ENCODE measurements at regions not wholly inside any gene's neighbourhood (a gene's known extent, or its start where the extent isn't known, plus 50 kb on each side); places are given as distances from the start of the nearest gene placed in this dataset.
"Not testable (repeated sequence)": the region's sequence is repeated elsewhere in the genome, so short reads cannot be mapped to it uniquely, and the experiment has no call there.

- no peak for DNase-seq
These were observed 233.1 kb downstream of the GADD45G start for GRCh38 chr9:89837934-89838310.

- no peak for DNase-seq
These were observed 233.8 kb downstream of the GADD45G start for GRCh38 chr9:89838621-89839020.

DNA sequence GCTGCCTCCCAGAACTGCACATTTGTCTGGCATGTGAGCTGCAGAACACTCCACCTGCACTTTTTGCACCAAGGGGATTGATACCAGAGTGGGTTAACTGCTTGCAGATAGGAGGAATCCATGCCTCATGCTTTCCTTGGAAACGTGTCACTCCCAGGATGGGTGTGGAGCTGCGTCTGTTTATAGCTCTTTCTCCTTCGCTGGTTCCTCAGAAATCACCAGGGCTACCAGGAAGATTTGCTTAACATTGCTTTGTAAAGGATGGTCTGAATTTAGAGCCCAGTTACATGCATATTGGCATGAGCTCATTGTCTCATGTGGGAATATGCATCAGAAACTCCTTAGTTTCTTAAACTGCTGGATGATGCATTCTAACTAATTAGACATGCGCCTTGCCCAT, 234.6 kb downstream of the GADD45G start:
- DNase-seq: no peak

GRCh38 chr9:89839952-89840351, 235.1 kb downstream of the GADD45G start:
- DNase-seq: no peak

GRCh38 chr9:89841456-89841855, 236.6 kb downstream of the GADD45G start:
- DNase-seq: no peak

- no peak for DNase-seq
These were observed 237.5 kb downstream of the GADD45G start for GRCh38 chr9:89842267-89842768.

DNA sequence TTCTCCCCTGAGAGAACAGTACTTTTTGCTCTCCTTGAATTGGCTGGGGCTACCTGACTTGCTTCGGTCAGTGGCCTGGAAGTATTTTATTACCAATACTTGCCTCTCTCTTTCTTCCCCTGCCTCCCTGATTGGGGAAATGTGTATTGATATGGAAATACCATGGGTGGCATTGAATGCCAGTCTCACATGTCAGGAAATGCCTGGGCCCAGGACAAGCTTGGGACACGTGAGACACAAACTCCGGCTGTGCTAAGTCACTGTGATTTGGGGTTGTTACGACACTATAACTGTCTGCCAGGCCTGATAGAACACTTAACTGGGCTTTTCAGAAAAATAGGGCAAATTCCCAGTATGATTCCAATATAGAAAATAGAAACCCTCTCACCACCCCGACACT, 238.3 kb downstream of the GADD45G start:
- no peak for DNase-seq

DNA sequence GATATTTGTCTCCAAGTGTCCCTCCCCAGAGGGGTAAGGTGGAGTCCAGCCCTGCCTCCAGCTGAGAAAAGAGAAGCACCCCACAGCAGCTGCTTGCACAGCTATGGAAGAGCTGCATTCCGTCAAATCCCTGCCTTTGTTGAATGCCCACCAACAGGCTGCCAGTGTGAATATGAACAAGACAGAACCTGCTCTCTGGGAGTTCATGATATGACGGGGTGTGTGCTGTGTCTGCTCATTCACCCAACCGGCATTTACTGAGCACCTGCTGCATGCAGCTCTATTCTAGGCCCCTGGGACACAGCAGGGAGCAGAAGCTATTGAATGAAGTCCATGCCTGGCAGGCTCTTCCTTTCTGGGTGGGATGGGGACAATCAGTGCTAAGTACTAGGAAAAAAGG, 238.8 kb downstream of the GADD45G start:
- DNase-seq: no peak

GRCh38 chr9:89844075-89844474, 239.3 kb downstream of the GADD45G start:
- no peak for DNase-seq

- DNase-seq: peak in 1 of 2 donors; percentile 38
These were observed 239.7 kb downstream of the GADD45G start for GRCh38 chr9:89844535-89844934.

DNA sequence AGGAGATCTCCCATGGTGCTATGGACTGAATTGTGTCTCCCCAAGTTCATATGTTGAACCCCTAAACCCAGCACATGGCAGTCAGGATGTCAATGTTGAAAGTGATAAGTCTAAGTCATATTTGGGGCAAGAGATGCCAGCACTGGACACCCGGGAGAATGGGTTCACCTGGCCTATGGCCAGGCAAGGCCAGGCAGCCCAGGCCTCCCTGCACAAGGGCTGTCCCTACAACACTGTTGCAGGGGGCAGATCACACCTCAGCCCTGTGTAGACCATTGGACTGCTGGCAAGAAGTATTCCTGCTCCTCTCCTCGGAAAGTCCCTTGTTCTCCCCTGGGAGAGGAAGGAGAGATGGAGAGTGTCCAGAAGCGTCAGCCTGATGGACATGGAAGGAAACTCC, 240.5 kb downstream of the GADD45G start:
- DNase-seq: no peak

DNA sequence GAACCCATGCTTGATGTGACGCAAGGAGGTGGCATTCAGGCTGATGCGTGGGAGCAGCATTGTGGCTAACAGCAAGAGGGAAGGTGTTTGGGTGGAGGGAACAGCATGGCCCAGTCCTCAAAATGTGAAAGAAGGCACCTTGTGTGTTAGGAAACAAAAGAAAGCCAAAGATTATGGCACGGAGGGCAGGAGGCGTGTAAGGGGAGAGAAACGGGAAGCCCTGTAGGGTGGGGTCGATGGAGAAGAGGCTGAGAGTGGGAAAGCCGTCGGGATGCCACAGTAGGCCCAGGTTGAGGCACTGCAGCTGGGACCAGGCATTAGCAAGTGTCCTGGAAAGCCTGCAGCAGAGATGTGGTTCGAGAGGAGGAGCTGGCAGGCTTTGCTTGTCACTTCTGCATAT, 241.1 kb downstream of the GADD45G start:
- no peak for DNase-seq

- DNase-seq: no peak
These were observed 243.5 kb downstream of the GADD45G start for GRCh38 chr9:89848060-89849040.

GRCh38 chr9:89849096-89849495, 244.3 kb downstream of the GADD45G start:
- no peak for DNase-seq

- DNase-seq: no peak
These were observed 245.3 kb downstream of the GADD45G start for GRCh38 chr9:89850153-89850552.

DNA sequence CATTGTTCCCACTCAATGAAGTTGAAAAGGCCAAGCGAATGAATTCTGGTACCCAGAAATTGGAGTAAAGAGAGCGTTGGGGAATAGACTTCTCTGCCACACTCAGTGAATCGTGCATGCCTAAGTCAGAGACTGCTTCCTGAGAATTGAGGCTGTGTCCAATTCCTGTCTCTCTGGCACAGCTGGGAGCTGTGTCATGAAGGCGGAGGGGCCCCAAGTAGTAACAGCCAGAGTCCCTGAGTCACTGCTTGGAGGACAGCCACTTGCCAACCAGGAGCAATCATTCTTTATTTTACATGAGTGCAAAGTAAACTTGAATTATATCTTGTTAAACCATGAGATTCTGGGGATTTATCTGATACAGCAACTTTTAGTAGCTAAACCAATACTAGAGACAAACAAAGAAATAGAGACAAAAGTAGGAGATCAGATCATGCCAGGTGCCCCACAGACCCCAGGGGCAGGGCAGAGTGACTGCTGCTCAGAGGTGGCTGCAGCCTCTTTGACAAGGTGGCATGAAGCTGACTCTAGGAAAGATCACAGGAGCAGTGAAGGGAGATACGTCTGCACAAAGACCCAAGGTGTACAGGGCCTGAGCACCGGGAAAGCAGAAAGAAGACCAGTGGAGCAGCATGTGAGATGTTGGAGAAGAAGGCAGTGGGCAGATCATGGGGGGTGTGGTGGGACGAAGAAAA, 246.0 kb downstream of the GADD45G start:
- no peak for DNase-seq

DNA sequence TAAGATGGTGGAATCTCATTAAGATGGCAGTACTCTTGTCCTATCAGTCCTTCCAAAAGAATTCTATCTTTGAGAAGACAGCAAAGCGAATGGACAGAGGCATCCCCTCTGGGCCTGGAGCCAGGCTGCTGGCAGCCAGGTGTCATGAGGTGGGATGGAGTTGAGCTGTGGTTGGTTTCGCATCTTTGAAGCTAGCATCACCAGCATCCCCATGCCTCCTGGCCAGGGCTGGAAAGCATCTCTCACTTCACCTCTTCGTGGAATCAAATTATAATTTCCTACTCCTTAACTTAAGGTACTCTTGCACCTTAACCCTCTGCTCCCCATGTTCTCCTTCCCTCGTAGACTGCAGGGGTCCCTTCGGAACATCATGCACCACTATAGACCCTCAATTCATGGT, 248.3 kb downstream of the GADD45G start:
- no peak for DNase-seq

GRCh38 chr9:89853931-89854330, 249.1 kb downstream of the GADD45G start:
- no peak for DNase-seq

DNA sequence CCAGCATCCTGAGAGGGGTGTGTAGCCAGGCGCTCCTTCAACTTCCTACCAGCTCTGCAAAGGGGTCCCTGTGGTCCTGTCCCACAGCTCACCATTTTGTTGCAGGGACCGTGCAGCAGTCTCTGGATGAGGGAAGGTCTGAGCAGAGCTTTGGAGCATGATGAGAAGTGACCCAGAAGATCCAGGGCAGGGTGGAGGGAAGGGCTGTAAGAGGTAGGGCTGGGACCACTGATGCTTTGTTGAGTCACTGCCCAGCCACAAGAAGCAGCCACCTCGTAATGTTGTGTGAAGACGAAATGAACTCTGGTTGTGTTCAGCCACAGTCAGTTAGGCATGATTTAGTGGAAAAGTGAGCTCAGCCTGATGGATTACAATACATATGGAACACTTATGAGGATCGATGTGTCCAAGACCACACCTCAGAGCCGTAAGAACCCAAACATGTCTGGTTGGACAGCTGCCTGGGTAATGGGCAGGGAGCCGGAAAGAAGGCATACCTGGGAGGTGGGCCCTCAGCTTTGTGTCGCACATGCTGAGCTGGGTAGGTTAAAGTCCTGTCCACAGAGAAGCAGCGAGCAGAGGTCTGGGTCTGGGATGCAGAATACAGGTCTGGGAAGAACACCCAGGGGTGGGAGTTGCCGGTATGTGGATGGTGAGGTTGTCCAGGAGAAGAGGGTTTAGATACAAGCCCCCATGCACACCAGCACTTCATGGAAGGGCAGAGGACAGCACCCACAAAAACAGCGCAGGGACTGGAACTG, 250.1 kb downstream of the GADD45G start:
- DNase-seq: no peak

DNA sequence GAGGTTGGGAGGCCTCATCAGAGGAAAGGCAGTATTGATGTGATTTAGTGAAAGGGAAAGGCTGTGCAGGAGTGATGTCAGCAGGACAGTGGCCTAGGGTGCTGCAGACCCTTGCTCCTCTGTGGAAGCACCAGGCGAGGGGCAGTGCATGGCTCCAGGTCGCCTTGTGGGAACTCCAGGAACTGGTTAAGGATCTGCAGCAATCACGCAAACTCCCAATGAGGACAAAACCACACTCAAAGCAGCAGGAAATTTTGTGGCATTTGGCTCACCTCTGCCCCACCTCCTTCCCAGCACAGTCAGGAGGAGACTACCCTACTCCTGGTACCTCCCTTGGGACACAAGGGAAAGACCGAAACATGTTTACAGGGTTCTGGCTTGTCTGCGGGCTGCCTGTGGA, 251.5 kb downstream of the GADD45G start:
- not testable (repeated sequence) for DNase-seq

- DNase-seq: not testable (repeated sequence)
These were observed 252.1 kb downstream of the GADD45G start for GRCh38 chr9:89856950-89857349.

DNA sequence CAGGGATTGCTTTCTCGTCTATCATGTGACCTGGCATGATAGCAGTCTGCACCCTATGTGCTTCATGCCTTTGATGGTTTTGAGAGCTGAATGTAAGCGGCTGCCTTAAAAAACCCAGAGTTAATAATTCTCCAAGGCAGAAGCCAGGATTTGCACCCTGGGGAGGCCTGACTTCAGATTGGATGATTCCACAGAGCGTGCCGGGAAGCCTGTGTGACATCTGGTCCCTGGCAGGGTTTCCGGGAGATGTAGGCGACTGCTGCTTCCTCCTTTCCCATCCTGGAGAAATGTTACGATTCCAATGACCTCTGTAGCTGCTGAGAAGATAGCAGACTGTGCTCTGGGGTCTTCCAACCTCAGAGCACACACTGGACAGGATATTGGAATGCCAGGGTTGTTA, 255.0 kb downstream of the GADD45G start:
- DNase-seq: not testable (repeated sequence)
